ENCODE measurements at regions not wholly inside any gene's neighbourhood (a gene's known extent, or its start where the extent isn't known, plus 50 kb on each side); places are given as distances from the start of the nearest gene placed in this dataset.

- BruUV-seq (replicated peaks) = no TSS peak
Measured at GRCh38 chr11:91046261-91046660, 823.4 kb upstream of the CHORDC1 start.

GRCh38 chr11:91041626-91042025 lies 818.8 kb upstream of the CHORDC1 start:
- Histone ChIP-seq H3K27ac (ENCODE audit: low read depth, low read length, poor library complexity, severe bottlenecking) (no peak overlapping the region), H3K36me3 (ENCODE audit: insufficient read depth, low read length, poor library complexity, severe bottlenecking) (no peaks in the 10 kb centered on the region), H3K9me3 (ENCODE audit: low read depth, low read length, poor library complexity, severe bottlenecking) (no peaks in the 10 kb centered on the region), H3K4me3 (ENCODE audit: low read depth, low read length, poor library complexity, severe bottlenecking) (no peak overlapping the region), H3K27me3 (replicated peaks; ENCODE audit: insufficient read depth, low read depth, low read length, poor library complexity) (no peaks in the 10 kb centered on the region), H3K4me1 (ENCODE audit: insufficient read depth, low read length, poor library complexity, severe bottlenecking) (peaks cover 2% of the 10 kb centered on the region)
- peak; percentile 31 for DNase-seq (ENCODE audit: low spot score)
- peak; percentile 56; the same call in 1 of the 2 replicates for TF ChIP-seq CTCF (conservative IDR thresholded peaks at IDR 0.05; ENCODE audit: low read depth, low read length)
- no peak for TF ChIP-seq EZH2 (IDR thresholded peaks at IDR 0.05; ENCODE audit: borderline replicate concordance, low read depth, low read length, poor library complexity, severe bottlenecking)
- no TSS peak for BruUV-seq (replicated peaks)
- intact Hi-C loops (cut with micrococcal nuclease; ENCODE audit: unreplicated experiment) = loop anchor here (10.0 kb wide), 1 partner anchor 73 kb away; no protein-coding TSS in a partner anchor
- POLR2A ChIA-PET (ENCODE audit: low non-redundant PET) = no interaction called here
- CTCF ChIA-PET = no interaction called here

More at GRCh38 chr11:91046261-91046660, 823.4 kb upstream of the CHORDC1 start:
- Histone ChIP-seq H3K27ac (ENCODE audit: low read depth, low read length, poor library complexity, severe bottlenecking) (no peak overlapping the region), H3K9me3 (ENCODE audit: low read depth, low read length, poor library complexity, severe bottlenecking) (no peaks in the 10 kb centered on the region), H3K27me3 (replicated peaks; ENCODE audit: insufficient read depth, low read depth, low read length, poor library complexity) (no peaks in the 10 kb centered on the region), H3K36me3 (ENCODE audit: insufficient read depth, low read length, poor library complexity, severe bottlenecking) (no peaks in the 10 kb centered on the region), H3K4me1 (ENCODE audit: insufficient read depth, low read length, poor library complexity, severe bottlenecking) (peaks cover 4% of the 10 kb centered on the region), H3K4me3 (ENCODE audit: low read depth, low read length, poor library complexity, severe bottlenecking) (peak overlapping the region; percentile 2)
- CTCF ChIA-PET = no interaction called here
- POLR2A ChIA-PET (ENCODE audit: low non-redundant PET) = no interaction called here
- no peak for TF ChIP-seq EZH2 (IDR thresholded peaks at IDR 0.05; ENCODE audit: borderline replicate concordance, low read depth, low read length, poor library complexity, severe bottlenecking)
- no peak for TF ChIP-seq CTCF (conservative IDR thresholded peaks at IDR 0.05; ENCODE audit: low read depth, low read length)
- peak; percentile 29 for DNase-seq (ENCODE audit: low spot score)
- intact Hi-C loops (cut with micrococcal nuclease; ENCODE audit: unreplicated experiment) = loop anchor here (10.0 kb wide), 1 partner anchor 69 kb away; no protein-coding TSS in a partner anchor

- no peak for DNase-seq (ENCODE audit: low spot score)
- no peak overlapping the region for H3K27ac ChIP-seq (ENCODE audit: low read depth, low read length, poor library complexity, severe bottlenecking)
- H3K27me3 ChIP-seq (replicated peaks; ENCODE audit: insufficient read depth, low read depth, low read length, poor library complexity) = no peaks in the 10 kb centered on the region
- intact Hi-C loops (cut with micrococcal nuclease; ENCODE audit: unreplicated experiment) = no loop called here
- H3K9me3 ChIP-seq (ENCODE audit: low read depth, low read length, poor library complexity, severe bottlenecking) = no peaks in the 10 kb centered on the region
- BruUV-seq (replicated peaks) = no TSS peak
- CTCF ChIA-PET = no interaction called here
- H3K36me3 ChIP-seq (ENCODE audit: insufficient read depth, low read length, poor library complexity, severe bottlenecking) = no peaks in the 10 kb centered on the region
- POLR2A ChIA-PET (ENCODE audit: low non-redundant PET) = no interaction called here
- H3K4me3 ChIP-seq (ENCODE audit: low read depth, low read length, poor library complexity, severe bottlenecking) = no peak overlapping the region
- no peak for TF ChIP-seq CTCF (conservative IDR thresholded peaks at IDR 0.05; ENCODE audit: low read depth, low read length)
- TF ChIP-seq EZH2 (IDR thresholded peaks at IDR 0.05; ENCODE audit: borderline replicate concordance, low read depth, low read length, poor library complexity, severe bottlenecking) = no peak
- H3K4me1 ChIP-seq (ENCODE audit: insufficient read depth, low read length, poor library complexity, severe bottlenecking) = no peaks in the 10 kb centered on the region
Measured at GRCh38 chr11:91023731-91024130, 800.9 kb upstream of the CHORDC1 start.
